Epithelial cell of proximal tubule (primary cell): ENCODE measurements at regions not wholly inside any gene's neighbourhood (a gene's known extent, or its start where the extent isn't known, plus 50 kb on each side); places are given as distances from the start of the nearest gene placed in this dataset.

Experiments used
- DNase-seq: peaks from one replicate; pipeline ENCODE4 v3.0.0-alpha.2; 2011; ENCODE audit warnings: low read depth
- H3K4me3 ChIP-seq: 2 replicates; pipeline ENCODE4 v1.5.1; 2011; ENCODE audit warnings: low read depth, mild to moderate bottlenecking, low read length
- CTCF ChIP-seq: conservative IDR thresholded peaks from 2 replicates; pipeline ENCODE4 v1.5.1; 2012; ENCODE audit warnings: low read depth, mild to moderate bottlenecking, low read length

- DNase-seq, result no peak
- H3K4me3 ChIP-seq, result no peak overlapping the region
- TF ChIP-seq CTCF, result no peak
Measured at GRCh38 chr9:89771205-89771604, 166.4 kb downstream of the GADD45G start.

- no peak for DNase-seq
- no peak overlapping the region for H3K4me3 ChIP-seq
- TF ChIP-seq CTCF, result no peak
Measured at GRCh38 chr9:89773170-89773569, 168.4 kb downstream of the GADD45G start.

DNA sequence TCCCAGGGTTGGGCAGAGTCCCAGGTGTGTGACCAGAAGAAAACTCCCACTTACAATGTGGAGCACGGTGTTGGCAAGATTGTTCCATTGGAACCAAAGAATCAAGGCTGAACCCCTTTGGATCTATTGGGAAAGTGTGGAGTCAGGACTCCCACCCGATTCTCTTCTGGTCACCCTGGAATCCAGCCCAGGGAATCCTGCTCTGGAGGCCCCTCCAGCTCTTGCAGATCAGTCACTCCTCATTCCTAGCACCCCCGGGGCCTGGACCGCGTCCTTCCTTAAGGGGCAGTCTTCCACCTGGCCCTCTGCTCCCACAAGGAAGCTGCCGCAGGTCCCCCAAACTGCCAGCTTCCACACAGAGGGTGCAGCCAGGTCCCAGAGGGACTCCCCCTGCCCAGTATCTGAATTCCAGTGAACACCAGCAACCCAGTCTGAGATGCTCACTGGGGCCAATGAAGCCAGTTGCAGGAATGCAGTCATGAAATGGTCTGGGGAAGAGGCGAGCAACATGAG, 170.1 kb downstream of the GADD45G start:
- TF ChIP-seq CTCF, result no peak
- H3K4me3 ChIP-seq, result no peak overlapping the region
- no peak for DNase-seq

DNA sequence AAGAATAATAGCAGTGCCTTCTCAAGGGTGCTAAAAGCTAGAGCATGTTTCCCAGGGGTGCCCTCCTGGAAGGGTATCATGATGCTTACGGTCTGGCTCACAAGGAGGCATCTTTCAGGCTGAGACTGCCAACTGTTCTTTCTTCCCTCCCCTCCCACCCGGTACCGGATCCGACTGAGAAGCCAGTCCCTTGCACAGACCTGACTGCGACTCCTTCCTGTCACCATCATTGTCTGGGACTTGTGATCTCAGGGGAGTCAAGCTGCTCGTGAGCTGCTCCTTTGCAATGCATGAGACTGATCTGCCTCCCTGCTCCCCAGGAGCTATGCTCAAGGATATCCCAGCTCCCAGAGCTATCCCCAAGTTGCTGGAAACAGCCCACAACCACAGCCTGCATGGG, 170.8 kb downstream of the GADD45G start:
- H3K4me3 ChIP-seq, result no peak overlapping the region
- DNase-seq, result no peak
- TF ChIP-seq CTCF, result no peak

GRCh38 chr9:89776795-89777525, 172.1 kb downstream of the GADD45G start:
- no peak for TF ChIP-seq CTCF

DNA sequence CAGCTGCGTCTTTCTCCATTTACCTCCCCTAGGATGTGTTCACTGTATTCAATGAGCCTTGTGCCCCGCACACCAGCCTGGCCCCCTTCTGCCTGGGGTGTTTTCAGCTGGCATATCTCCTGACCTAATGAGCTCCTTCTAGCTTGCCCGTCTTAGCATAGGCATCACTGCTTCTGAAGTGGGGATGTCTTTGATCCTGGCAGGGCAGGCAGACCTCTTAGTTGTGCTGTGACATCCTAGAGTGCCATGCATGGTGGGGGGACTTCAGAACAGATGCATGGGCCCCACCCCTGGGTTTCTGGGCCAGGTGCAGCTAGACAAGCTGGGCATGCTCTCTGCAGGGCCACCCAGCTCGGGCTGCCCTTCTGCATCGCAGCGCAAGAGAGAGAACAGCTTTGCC, 172.7 kb downstream of the GADD45G start:
- DNase-seq, result no peak
- H3K4me3 ChIP-seq, result no peak overlapping the region
- no peak for TF ChIP-seq CTCF

More at GRCh38 chr9:89776795-89777525, 172.1 kb downstream of the GADD45G start:
- no peak overlapping the region for H3K4me3 ChIP-seq
- DNase-seq, result no peak
